GM03348 (cell line): ENCODE measurements at regions not wholly inside any gene's neighbourhood (a gene's known extent, or its start where the extent isn't known, plus 50 kb on each side); places are given as distances from the start of the nearest gene placed in this dataset.

Experiments
- DNase-seq: peaks from one replicate; pipeline ENCODE4 v3.0.0; 2012; ENCODE audit warnings: low spot score

GRCh38 chr3:116848248-116848829, 138.8 kb downstream of the TUSC7 start:
- no peak for DNase-seq

GRCh38 chr3:116849261-116849688, 139.7 kb downstream of the TUSC7 start:
- DNase-seq, result no peak

GRCh38 chr3:116852803-116853202, 143.2 kb downstream of the TUSC7 start:
- no peak for DNase-seq

- DNase-seq, result no peak
Observed at GRCh38 chr3:116863270-116863770, 153.7 kb downstream of the TUSC7 start.

GRCh38 chr3:116863822-116864589, 154.4 kb downstream of the TUSC7 start:
- peak; percentile 29 for DNase-seq

GRCh38 chr3:116864590-116864927, 155.0 kb downstream of the TUSC7 start:
- no peak for DNase-seq

GRCh38 chr3:116870379-116870778, 160.8 kb downstream of the TUSC7 start:
- DNase-seq, result no peak

- DNase-seq, result no peak
Observed at GRCh38 chr3:116871905-116872304, 162.3 kb downstream of the TUSC7 start.

- no peak for DNase-seq
Observed at GRCh38 chr3:116872688-116873087, 163.1 kb downstream of the TUSC7 start.

- DNase-seq, result no peak
Observed at GRCh38 chr3:116873142-116873541, 163.6 kb downstream of the TUSC7 start.

GRCh38 chr3:116877968-116878367, 168.4 kb downstream of the TUSC7 start:
- DNase-seq, result no peak

- no peak for DNase-seq
Observed at GRCh38 chr3:116886202-116886893, 176.8 kb downstream of the TUSC7 start.

- DNase-seq, result no peak
Observed at GRCh38 chr3:116896116-116896515, 186.5 kb downstream of the TUSC7 start.

- no peak for DNase-seq
Observed at GRCh38 chr3:116897382-116897781, 187.8 kb downstream of the TUSC7 start.

- DNase-seq, result no peak
Observed at GRCh38 chr3:116899253-116899652, 189.7 kb downstream of the TUSC7 start.

GRCh38 chr3:116905334-116905733, 195.8 kb downstream of the TUSC7 start:
- no peak for DNase-seq

GRCh38 chr3:116905794-116906193, 196.2 kb downstream of the TUSC7 start:
- DNase-seq, result no peak

- no peak for DNase-seq
Observed at GRCh38 chr3:116912116-116912515, 202.5 kb downstream of the TUSC7 start.

- DNase-seq, result no peak
Observed at GRCh38 chr3:116914004-116914403, 204.4 kb downstream of the TUSC7 start.

- no peak for DNase-seq
Observed at GRCh38 chr3:116916836-116917235, 207.3 kb downstream of the TUSC7 start.

GRCh38 chr3:116920826-116921610, 211.4 kb downstream of the TUSC7 start:
- no peak for DNase-seq

GRCh38 chr3:116927918-116928317, 218.3 kb downstream of the TUSC7 start:
- no peak for DNase-seq
